ENCODE measurements at regions not wholly inside any gene's neighbourhood (a gene's known extent, or its start where the extent isn't known, plus 50 kb on each side); places are given as distances from the start of the nearest gene placed in this dataset.
A peak's percentile ranks its signal among the peaks of the same experiment; 100 is the strongest.

GRCh38 chr7:17184805-17185689 is 113.4 kb upstream of the AHR start:
- Histone ChIP-seq H4K20me1 (ENCODE audit: control insufficient read depth, insufficient read depth, low read length, poor library complexity, severe bottlenecking) (no peaks in the 10 kb centered on the region), H3K4me2 (replicated peaks; ENCODE audit: low read depth, low read length, poor library complexity, severe bottlenecking) (no peak overlapping the region), H3K4me1 (ENCODE audit: control insufficient read depth in 2 of 2, insufficient read depth in 2 of 2, low read length in 2 of 2) (peaks cover 0 to 5% of the 10 kb centered on the region in 2 donors), H3K27me3 (replicated peaks in 1 of 4; ENCODE audit: control extremely low read depth in 1 of 4, control insufficient read depth in 3 of 4, insufficient read depth in 4 of 4, low read length in 3 of 4) (no peaks in the 10 kb centered on the region), H3K9ac (ENCODE audit: low read length) (no peak overlapping the region), H3K36me3 (replicated peaks in 1 of 2; ENCODE audit: control extremely low read depth in 1 of 2, control insufficient read depth in 1 of 2, extremely low read depth in 1 of 2, insufficient read depth in 2 of 2, low read length in 1 of 2) (no peaks in the 10 kb centered on the region), H3K4me3 (ENCODE audit: control extremely low read depth in 1 of 5, extremely low read depth in 1 of 5, insufficient read depth in 1 of 5, low read depth in 2 of 5, low read length in 4 of 5) (no peak overlapping the region), H3K79me2 (ENCODE audit: control insufficient read depth, insufficient read depth, low read length) (no peaks in the 10 kb centered on the region), H3K27ac (ENCODE audit: low read length in 2 of 2) (no peak overlapping the region), H2AFZ (ENCODE audit: insufficient read depth, low read depth, low read length, poor library complexity, severe bottlenecking) (no peak overlapping the region), H3K9me3 (ENCODE audit: control extremely low read depth in 1 of 3, control insufficient read depth in 2 of 3, insufficient read depth in 1 of 3, low read length in 2 of 3) (no peaks in the 10 kb centered on the region)
- no peak for DNase-seq
- TF ChIP-seq CTCF (IDR thresholded peaks at IDR 0.05) (no peak), EZH2 (IDR thresholded peaks at IDR 0.05; ENCODE audit: borderline replicate concordance, insufficient read depth, low read depth, low read length, poor library complexity, severe bottlenecking) (no peak)
- Mint-ChIP-seq H3K9me3 (ENCODE audit: insufficient read depth) (no peaks in the 10 kb centered on the region), H3K27ac (no peak overlapping the region), H3K4me1 (peaks cover 8% of the 10 kb centered on the region), H3K4me3 (no peak overlapping the region), H3K27me3 (no peaks in the 10 kb centered on the region)
- no peak for ATAC-seq (ENCODE audit: low read depth)
- intact Hi-C loops (cut with micrococcal nuclease), result no loop called here
- no CpG with 5 or more reads among the region's 4 CpGs for WGBS (ENCODE audit: insufficient coverage)
- ChIA-PET POLR2A (no interaction called here), CTCF (no interaction called here)

GRCh38 chr7:17185690-17186070 is 112.8 kb upstream of the AHR start:
- H3K4me3 ChIP-seq (ENCODE audit: control extremely low read depth in 1 of 5, extremely low read depth in 1 of 5, insufficient read depth in 1 of 5, low read depth in 2 of 5, low read length in 4 of 5), result no peak overlapping the region
- H4K20me1 ChIP-seq (ENCODE audit: control insufficient read depth, insufficient read depth, low read length, poor library complexity, severe bottlenecking), result no peaks in the 10 kb centered on the region
- no peaks in the 10 kb centered on the region for H3K27me3 ChIP-seq (replicated peaks in 1 of 4; ENCODE audit: control extremely low read depth in 1 of 4, control insufficient read depth in 3 of 4, insufficient read depth in 4 of 4, low read length in 3 of 4)
- no peak overlapping the region for H3K9ac ChIP-seq (ENCODE audit: low read length)
- no CpG with 5 or more reads among the region's 4 CpGs for whole genome bisulfite sequencing (ENCODE audit: insufficient coverage)
- H3K9me3 Mint-ChIP-seq (ENCODE audit: insufficient read depth), result no peaks in the 10 kb centered on the region
- ATAC-seq (ENCODE audit: low read depth) (peak; percentile 68), DNase-seq (peak; percentile 16)
- H3K27me3 Mint-ChIP-seq, result no peaks in the 10 kb centered on the region
- H2AFZ ChIP-seq (ENCODE audit: insufficient read depth, low read depth, low read length, poor library complexity, severe bottlenecking), result peak overlapping the region; percentile 26
- peaks cover 0 to 5% of the 10 kb centered on the region in 2 donors for H3K4me1 ChIP-seq (ENCODE audit: control insufficient read depth in 2 of 2, insufficient read depth in 2 of 2, low read length in 2 of 2)
- no peaks in the 10 kb centered on the region for H3K36me3 ChIP-seq (replicated peaks in 1 of 2; ENCODE audit: control extremely low read depth in 1 of 2, control insufficient read depth in 1 of 2, extremely low read depth in 1 of 2, insufficient read depth in 2 of 2, low read length in 1 of 2)
- TF ChIP-seq CTCF (IDR thresholded peaks at IDR 0.05), result no peak
- no peak overlapping the region for H3K27ac ChIP-seq (ENCODE audit: low read length in 2 of 2)
- ChIA-PET POLR2A (no interaction called here), CTCF (no interaction called here)
- H3K4me2 ChIP-seq (replicated peaks; ENCODE audit: low read depth, low read length, poor library complexity, severe bottlenecking), result no peak overlapping the region
- no peaks in the 10 kb centered on the region for H3K9me3 ChIP-seq (ENCODE audit: control extremely low read depth in 1 of 3, control insufficient read depth in 2 of 3, insufficient read depth in 1 of 3, low read length in 2 of 3)
- peaks cover 8% of the 10 kb centered on the region for H3K4me1 Mint-ChIP-seq
- intact Hi-C loops (cut with micrococcal nuclease), result no loop called here
- H3K79me2 ChIP-seq (ENCODE audit: control insufficient read depth, insufficient read depth, low read length), result no peaks in the 10 kb centered on the region
- H3K4me3 Mint-ChIP-seq, result no peak overlapping the region
- no peak overlapping the region for H3K27ac Mint-ChIP-seq

Measured in B cell (primary cell).